Kidney (tissue), 13 donors: ENCODE measurements at regions not wholly inside any gene's neighbourhood (a gene's known extent, or its start where the extent isn't known, plus 50 kb on each side); places are given as distances from the start of the nearest gene placed in this dataset.

ENCODE experiments used
- DNase-seq, 5 donors: peaks; one replicate each; pipeline ENCODE4 v3.0.0-alpha.2; 2013 to 2020
- FAIRE-seq: peaks from 2 replicates; lab custom pipeline; 2012; peaks lifted over from hg19 to GRCh38; lab: Jason Lieb, UNC
- H3K27ac ChIP-seq, 2 donors: one replicate each; pipeline ENCODE4 v1.7.0; 2013; ENCODE audit warnings: low read depth in 2 of 2, low read length in 2 of 2, inconsistent platforms in 1 of 2
- H3K27me3 ChIP-seq: one replicate; pipeline ENCODE4 v1.7.1; 2013; ENCODE audit warnings: low read length, inconsistent platforms; ENCODE audit not compliant: control insufficient read depth, insufficient read depth
- H3K36me3 ChIP-seq, 3 donors: one replicate each; pipeline versions ENCODE4 v1.7.0 to v1.7.1; 2013; ENCODE audit warnings: low read length in 3 of 3, control low read depth in 1 of 3, inconsistent platforms in 1 of 3; ENCODE audit not compliant: insufficient read depth in 3 of 3, control insufficient read depth in 2 of 3
- H3K4me1 ChIP-seq, 3 donors: one replicate each; pipeline versions ENCODE4 v1.7.0 to v1.7.1; 2013; ENCODE audit warnings: low read length in 3 of 3, inconsistent platforms in 1 of 3, low read depth in 1 of 3; ENCODE audit not compliant: control insufficient read depth in 2 of 3, insufficient read depth in 2 of 3
- H3K4me3 ChIP-seq, 3 donors: one replicate each; pipeline versions ENCODE4 v1.7.0 to v1.8.1; 2013; ENCODE audit warnings: low read length in 3 of 3, control low read depth in 1 of 3, inconsistent platforms in 1 of 3
- H3K9ac ChIP-seq, 3 donors: one replicate each; pipeline versions ENCODE4 v1.7.0 to v1.7.1; 2013; ENCODE audit warnings: low read length in 3 of 3, control low read depth in 1 of 3, inconsistent platforms in 1 of 3
- H3K9me3 ChIP-seq, 3 donors: one replicate each; pipeline versions ENCODE4 v1.7.0 to v1.7.1; 2013; ENCODE audit warnings: low read length in 3 of 3, control low read depth in 1 of 3, inconsistent platforms in 1 of 3; ENCODE audit not compliant: control insufficient read depth in 2 of 3, insufficient read depth in 1 of 3
- intact Hi-C: fragments of 100-400 bp; cut with DNase I; formaldehyde crosslinking; loops from one replicate; pipeline ENCODE4 v1.11.1; 2022
- TF ChIP-seq, protein P1 (sequence below): IDR thresholded peaks from 3 replicates; pipeline ENCODE4 v1.5.1; 2012; ENCODE audit warnings: mild to moderate bottlenecking, moderate library complexity, borderline replicate concordance; ENCODE audit not compliant: insufficient read depth; ENCODE audit errors: extremely low read depth
- donor health status: control.
- donor health status: control.
- donor health status: control.
- donor health status: control.
- donor health status: control.
- donor health status: DM: yes; HTN: yes; CAD: no.
- donor health status: Normal renal cell carcinoma (clear cell type).

DNA sequence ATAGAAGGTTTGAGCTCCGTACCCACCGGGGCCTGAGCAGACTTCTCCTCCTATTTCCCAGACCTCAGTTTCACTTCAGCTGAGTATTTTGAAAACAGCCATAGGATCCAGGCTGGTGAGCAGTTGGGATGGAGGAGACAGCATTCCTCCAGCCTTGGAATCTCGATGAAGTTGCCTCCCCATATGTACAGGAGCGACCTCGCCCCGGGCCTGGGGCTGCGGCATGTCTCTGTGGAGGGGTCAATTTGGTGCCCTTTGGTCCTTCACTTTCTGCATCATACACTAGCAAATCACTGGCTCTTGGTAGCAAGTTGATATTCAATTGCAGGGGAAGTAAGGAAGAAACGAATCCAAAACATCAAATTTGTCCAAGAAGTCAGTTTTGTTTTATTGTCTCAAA is 402.0 kb upstream of the IRX4 start:
- Histone ChIP-seq H3K9me3 (no peaks in the 10 kb centered on the region), H3K36me3 (no peaks in the 10 kb centered on the region), H3K27me3 (no peaks in the 10 kb centered on the region), H3K4me1 (no peaks in the 10 kb centered on the region), H3K9ac (no peak overlapping the region), H3K4me3 (no peak overlapping the region), H3K27ac (no peak overlapping the region)
- DNase-seq (no peak), FAIRE-seq (no peak)
- TF ChIP-seq, protein P1, sequence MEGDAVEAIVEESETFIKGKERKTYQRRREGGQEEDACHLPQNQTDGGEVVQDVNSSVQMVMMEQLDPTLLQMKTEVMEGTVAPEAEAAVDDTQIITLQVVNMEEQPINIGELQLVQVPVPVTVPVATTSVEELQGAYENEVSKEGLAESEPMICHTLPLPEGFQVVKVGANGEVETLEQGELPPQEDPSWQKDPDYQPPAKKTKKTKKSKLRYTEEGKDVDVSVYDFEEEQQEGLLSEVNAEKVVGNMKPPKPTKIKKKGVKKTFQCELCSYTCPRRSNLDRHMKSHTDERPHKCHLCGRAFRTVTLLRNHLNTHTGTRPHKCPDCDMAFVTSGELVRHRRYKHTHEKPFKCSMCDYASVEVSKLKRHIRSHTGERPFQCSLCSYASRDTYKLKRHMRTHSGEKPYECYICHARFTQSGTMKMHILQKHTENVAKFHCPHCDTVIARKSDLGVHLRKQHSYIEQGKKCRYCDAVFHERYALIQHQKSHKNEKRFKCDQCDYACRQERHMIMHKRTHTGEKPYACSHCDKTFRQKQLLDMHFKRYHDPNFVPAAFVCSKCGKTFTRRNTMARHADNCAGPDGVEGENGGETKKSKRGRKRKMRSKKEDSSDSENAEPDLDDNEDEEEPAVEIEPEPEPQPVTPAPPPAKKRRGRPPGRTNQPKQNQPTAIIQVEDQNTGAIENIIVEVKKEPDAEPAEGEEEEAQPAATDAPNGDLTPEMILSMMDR = no peak
- intact Hi-C loops = no loop called here

DNA sequence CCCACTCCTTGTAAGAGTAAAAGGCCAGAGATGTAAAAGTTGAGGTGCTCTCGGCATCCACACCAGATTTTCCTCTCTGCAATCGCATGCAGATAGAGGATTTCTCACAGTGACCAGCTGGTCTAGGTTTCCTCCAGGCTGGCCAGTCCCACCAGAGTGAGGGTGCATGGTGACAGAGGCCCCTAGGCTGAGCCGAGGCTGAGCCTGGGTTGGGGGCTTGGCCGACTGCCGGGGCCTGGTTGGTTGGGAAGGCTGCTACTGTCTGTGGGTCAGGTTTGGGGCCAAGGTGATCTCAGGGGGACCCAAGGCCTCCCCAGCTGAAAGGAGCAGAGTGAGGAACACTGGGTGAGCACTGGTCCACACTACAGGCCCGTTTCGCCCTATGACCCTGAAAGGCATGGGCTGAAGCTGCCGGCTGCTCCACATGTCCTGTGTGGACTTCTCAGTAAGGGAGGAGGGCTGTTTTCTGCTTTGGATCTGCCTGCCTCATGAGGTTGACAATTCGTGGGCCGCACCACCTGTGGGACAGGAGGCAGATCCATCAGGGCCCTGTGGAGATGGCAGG is 400.8 kb upstream of the IRX4 start:
- TF ChIP-seq, protein P1 = no peak
- intact Hi-C loops = no loop called here
- no peaks in the 10 kb centered on the region for H3K36me3 ChIP-seq
- H3K4me3 ChIP-seq = no peak overlapping the region
- DNase-seq = no peak
- no peak overlapping the region for H3K27ac ChIP-seq
- H3K9me3 ChIP-seq = no peaks in the 10 kb centered on the region
- no peak for FAIRE-seq
- H3K9ac ChIP-seq = no peak overlapping the region
- no peaks in the 10 kb centered on the region for H3K4me1 ChIP-seq
- no peaks in the 10 kb centered on the region for H3K27me3 ChIP-seq

DNA sequence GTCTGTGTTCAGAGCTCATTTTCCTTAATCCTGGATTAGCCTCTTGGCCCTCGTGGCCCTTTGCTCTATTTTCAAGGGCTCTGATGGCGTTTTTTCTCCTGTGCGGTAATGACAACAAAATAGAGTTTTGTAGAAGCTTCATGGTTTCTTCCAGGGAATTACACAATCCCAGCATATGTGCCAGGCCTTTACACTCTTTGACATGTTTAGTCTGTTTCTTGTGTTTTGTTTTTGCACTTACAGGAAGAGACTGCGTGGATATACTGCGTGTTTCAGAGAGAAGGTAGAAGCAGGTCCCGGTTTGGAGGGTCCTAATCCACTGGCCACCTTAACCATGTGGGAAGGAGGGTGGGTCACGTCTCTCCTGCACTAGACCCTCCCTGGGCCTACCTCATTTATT is 400.2 kb upstream of the IRX4 start:
- no peak for FAIRE-seq

More for the DNA sequence above, 400.2 kb upstream of the IRX4 start:
- H3K9ac ChIP-seq = no peak overlapping the region
- H3K9me3 ChIP-seq = no peaks in the 10 kb centered on the region
- no peak overlapping the region for H3K27ac ChIP-seq
- no peak overlapping the region for H3K4me3 ChIP-seq
- H3K36me3 ChIP-seq = no peaks in the 10 kb centered on the region
- TF ChIP-seq, protein P1 = no peak
- intact Hi-C loops = no loop called here
- no peak for DNase-seq
- H3K4me1 ChIP-seq = no peaks in the 10 kb centered on the region
- H3K27me3 ChIP-seq = no peaks in the 10 kb centered on the region
